GM18873 (cell line): ENCODE measurements at regions not wholly inside any gene's neighbourhood (a gene's known extent, or its start where the extent isn't known, plus 50 kb on each side); places are given as distances from the start of the nearest gene placed in this dataset.

Experiments
- ATAC-seq: cut with Tn5 transposase; IDR thresholded peaks from one replicate; pipeline ENCODE4 v1.9.1; 2021; ENCODE audit warnings: mild to moderate bottlenecking, moderate library complexity, moderate number of reproducible peaks; ENCODE audit not compliant: unreplicated experiment, low FRiP score

DNA sequence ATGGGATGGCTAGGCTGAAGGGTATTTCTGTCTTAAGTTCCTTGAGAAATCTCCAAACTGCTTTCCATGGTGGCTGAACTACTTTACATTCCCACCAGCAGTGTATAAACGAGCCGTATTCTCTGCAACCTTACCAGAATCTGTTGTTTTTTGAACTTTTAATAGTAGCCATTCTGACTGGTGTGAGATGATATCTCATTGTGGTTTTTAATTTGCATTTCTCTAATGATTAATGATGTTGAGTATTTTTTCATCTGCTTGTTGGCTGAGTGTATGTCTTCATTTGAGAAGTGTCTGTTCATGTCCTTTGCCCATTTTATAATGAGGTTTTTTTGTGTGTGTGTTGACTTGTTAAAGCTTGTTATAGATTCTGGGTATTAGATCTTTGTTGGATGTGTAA, 226.8 kb upstream of the IGFBP3 start:
- ATAC-seq = no peak

DNA sequence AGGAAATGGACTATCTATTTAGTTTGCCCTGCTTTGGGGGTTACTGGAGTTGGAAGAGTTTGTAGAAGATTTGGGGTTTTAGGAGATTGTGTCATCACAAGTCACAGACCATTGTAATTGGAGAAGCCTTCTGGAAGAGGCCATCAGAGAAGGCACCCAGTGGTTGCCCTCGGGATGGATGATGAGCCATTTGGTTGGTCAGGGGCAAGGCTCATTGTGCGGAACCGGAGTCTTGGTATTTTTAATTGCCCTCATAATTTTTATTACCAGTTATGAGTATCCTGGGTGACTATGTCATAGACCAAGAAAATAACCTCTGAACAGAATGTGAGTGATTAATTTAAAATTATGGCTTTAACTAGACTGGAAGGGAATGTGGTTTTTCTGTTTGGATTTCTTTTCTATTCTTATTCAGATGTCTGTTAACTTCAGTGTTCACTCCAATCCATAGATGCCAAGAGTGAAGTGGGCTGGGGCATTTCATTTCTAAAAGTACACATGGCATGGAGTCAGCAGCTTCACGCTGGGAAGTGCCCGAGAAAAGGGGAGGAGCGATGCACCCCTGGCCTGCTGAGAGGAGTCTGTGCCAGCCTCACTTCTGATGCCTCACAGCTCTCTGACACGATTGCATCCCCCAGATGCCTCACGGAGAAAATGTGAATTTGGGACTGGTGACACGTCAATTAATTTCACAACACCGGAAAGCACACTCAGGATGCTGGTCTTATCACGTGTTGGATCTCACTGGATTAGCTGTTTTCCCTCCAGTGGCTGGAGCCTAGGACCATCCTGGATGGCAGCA, 225.6 kb upstream of the IGFBP3 start:
- no peak for ATAC-seq

DNA sequence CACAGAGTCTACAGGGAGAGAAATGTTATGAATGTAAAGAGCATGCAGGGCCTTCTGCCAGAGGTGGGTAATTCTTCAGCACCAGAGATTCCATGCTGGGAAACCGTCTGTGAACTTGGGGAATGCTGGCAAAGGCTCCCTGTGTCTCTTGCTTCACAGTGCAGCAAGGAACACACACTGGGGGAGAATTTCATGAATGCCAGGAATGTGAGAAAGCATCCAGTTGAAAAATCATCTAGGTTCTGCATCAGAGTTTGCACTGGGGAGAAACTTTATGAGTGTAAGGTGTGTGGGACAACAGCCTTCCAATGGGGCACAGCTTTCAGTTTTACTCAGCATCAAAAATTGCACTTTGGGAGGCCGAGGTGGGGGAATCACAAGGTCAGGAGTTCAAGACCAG, 224.3 kb upstream of the IGFBP3 start:
- no peak for ATAC-seq

DNA sequence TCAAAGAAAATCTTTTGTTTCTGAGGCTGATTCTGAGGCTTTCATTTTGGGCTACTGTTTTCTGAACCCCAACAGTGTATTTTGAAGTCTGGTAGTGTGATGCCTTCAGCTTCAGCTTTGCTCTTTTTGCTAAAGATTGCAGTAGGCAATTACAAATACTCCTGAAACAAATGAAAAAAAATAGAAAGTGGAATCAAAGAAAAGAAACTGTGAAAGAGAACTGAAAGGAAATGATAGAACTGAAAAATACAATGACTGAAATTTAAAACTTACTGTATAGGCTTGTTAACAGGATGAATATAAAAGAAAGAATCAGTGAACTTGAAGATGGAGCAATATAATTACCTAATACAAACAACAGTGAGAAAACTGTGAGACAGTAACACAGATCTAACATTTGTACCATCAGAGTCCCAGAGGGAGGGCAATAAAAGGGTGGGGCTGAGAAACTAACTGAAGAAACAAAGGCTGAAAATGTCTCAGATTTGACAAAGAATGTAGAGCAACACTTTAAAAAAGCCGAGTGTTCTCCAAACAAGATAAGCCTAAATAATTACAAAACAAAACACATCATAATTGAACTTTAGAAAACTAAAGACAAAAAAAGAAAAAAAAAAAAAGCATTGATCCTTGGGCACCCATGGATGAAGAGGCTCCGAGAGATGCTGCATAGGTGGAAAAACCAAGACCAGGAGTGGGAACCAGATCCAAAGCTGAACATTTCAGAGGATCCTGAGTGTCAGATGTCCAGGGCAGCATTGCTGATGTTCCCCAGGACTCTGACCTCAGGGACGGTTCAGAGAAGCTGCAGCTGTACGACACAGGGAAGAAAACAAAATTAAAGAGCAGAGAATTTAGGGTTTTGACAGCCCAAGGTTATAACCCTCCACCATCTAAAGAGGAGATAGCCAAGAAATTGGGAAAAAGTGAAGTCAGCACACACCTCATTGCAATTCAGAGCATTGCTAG, 223.2 kb upstream of the IGFBP3 start:
- ATAC-seq = no peak

DNA sequence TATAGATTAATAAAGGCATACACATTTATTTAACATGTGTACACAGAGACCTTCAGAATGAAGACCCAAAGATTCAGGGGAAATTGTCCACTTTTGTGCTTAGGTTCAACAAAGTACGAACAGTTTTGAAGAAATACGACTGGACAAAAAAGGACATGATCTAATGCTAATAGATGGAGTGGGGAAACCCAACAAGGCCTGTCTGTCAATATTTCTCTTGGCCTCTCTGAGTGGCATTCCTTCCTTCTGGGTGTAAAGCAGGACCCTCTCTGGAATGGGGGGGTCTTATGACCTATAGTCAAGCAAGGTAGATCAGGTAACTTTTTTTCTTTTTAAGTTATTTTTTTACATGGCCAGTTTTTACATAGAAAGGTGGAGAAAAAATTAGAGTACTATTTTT, 222.3 kb upstream of the IGFBP3 start:
- no peak for ATAC-seq

DNA sequence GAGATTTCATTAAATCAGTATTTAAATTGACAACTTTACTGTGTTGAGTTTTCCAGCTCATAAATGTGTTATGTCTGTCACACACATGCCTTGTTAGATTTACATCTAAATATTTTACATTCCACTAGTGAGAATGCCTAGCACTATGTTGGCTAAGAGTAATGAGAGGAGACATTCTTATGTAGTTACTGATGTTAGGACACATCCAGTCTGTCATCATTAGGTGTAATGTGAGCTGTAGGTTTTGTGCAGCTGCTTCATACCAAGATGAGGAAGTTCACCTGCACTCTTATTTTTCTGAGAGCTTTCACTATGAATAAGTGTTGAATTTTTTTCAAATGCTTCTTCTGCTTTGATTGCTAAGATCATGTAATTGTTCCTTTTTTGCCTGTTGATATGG, 218.0 kb upstream of the IGFBP3 start:
- no peak for ATAC-seq

DNA sequence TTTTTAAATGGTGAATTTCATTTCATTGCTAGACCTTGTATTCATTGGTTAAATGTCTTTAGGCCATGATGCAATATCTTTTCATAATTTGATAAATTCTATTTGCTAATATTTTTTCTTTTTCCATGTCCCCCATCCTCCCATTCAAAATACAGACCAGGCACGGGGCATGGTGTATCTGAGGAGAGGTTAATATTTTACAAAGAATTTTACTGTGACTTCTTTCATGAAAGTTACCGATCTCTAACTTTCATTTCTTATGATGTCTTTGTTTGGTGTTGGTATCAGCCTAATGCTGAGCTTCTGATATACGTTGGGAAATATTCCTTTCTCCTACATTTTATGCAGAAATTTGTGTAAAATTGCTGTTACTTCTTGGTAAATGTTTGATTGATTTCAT, 216.7 kb upstream of the IGFBP3 start:
- ATAC-seq = no peak

DNA sequence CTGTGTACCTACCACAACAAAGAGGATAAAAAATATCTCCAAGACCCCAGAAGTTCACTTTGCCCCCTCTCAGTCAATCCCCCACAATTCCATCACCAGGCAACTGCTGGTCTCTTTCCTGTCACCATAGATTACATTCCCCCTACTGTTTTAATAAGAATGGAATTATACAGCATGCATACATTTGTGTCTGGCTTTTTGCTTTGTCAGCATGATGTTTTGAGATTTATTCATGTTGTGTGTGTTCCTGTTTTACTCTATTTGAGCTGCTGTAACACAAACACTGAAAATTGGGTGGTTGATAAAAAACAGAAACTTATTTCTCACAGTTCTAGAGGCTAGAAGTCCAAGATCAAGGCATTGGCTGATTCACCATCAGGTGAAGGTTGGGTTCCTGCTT, 214.5 kb upstream of the IGFBP3 start:
- ATAC-seq = no peak

DNA sequence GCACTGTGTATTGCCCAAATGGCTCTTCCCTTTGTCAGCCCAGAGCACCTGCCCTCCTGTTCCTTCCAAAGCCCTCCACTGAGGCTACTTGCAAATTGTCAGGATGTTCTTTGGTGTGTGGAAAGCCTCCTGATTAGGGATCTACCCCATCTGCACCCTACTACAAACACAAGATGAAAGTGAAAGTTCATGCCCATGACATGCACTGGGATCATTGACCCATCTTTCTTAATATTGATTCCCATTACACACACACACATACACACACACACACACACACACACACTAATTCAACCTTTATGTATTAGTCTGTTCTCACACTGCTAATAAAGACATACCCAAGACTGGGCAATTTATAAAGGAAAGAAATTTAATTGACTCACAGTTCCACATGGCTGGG, 213.7 kb upstream of the IGFBP3 start:
- ATAC-seq = no peak

DNA sequence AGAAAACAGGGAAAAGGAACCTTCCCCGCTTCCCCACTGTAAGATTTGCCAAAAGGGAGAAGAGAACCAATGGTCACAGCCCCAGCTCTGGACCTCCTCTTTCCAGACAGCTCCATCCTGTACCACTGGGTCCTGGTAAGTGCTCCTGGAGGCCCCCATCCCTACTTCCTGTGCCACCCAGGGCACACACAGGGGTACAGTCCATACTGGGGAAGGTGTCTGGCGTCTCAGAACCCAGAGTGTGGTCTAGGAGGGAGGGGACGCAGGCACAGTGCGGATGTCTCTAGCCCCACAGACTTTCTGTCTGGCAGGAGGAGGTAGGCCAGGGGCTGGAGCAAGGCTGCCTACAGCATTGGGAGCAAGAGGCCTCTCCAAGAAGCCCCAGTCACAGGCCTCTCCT, 213.3 kb upstream of the IGFBP3 start:
- ATAC-seq = no peak

DNA sequence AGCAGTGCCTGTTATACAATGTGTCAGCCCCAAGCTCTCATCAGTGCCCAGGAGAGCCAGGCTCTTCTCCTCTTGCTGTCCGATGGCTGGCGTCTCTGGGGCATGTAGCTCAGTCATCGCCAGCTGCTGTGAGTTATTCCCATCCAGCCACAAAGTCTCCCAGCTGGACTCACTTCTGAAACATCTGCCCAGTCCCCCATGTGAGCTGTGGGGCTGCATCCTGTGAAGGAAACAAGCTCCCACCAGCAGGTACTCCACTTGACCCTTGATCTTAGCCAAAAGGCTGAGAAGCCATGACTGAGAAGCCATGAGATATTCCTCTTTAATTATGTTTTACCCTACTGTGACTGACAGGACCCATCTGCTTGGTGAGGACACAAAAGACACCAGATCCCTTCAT, 212.7 kb upstream of the IGFBP3 start:
- no peak for ATAC-seq

DNA sequence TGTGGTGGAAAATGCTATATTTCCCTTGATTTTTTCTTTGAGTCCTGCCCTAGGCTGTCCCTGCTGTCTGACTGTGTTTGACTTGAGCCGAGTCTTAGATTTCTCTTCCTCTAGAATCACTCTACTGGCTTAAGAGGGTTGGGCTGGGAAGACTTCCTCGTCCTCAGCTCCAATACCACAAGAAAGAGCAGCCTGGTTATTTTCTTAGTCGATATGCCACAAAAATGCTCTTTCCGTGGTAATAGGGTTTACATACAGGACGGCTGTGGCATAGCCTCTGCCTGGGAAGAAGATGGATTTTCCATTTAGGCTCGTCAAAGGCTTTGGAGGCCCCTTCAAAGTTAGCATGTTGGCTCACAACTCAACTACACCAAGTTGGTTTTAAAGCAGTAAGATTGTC, 212.0 kb upstream of the IGFBP3 start:
- ATAC-seq = no peak

DNA sequence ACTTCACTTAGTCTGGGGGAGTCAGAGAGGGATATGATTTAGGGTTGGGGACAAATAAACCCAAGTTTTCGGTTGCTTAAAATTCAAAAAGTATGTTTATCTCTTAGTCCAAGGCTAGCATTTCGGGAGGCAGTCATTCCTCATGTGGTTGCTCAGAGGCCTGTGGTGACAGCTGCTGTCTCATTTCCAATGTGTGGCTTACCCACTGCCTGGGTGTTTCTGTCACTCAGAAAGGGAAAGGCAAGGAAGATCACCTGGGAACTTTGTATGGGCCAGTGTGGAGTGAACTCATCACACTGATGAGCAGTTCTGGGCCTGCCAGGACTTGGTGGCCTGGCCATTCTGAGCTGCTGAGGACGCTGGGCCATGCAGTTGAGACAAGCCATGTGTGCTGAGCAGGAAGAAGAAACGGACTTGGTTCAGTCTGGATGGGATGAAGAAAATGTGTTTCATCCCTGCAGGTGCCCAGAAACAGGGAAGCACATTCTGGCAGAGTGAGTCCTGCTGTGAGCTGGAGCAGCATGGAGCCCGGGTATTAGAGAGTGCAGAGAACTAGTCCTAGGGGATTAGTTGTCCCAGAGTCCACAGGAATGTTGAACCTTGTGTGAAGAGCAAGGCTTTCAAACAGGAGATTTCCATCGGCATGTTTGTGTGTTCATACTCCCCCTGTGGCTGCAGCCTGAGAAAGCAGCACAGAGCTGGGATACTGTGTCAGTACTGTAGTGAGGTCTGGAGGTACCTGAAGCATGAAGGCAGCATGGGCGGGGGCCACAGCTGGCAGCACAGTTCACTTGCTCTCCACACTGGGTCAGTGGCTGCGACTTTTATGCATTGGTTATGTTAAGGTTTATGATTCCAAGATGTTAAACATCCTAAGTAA, 211.1 kb upstream of the IGFBP3 start:
- no peak for ATAC-seq

DNA sequence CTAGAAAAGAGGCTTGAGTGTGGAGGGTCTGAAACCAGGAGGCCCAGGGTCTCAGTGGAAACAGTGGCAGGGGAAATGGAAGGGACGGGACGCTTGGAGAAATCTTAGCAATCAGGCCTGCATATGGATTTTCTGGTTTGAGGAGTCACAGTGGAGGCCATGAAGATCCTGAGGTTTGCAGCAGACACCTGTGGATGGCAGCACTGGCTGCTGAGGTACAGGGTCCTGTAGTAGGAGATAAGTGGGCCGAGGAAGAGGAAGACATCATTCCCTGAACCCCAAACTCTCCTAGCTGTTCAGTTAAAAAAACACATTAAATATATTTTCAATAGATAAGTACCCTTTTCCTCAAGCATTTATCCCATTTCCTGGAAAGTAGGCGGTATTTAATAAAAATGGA, 208.8 kb upstream of the IGFBP3 start:
- ATAC-seq = no peak

DNA sequence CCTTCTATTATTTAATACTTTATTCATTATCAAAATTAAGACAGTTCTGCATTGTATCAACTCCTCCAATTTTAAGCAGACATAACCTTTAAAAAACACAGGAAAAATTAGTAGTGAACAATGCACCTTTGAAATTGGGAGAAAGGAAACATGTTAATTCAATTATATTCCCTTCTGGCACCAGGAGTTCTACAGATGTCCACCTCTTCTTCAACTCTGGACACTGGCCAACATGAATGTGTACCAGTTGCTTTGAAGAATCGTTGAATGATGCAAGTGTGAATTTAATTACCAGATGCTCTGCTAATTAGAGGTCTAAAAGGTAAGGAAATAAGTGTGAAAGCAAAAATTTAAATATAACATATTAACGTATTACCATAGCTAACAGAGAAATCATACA, 206.7 kb upstream of the IGFBP3 start:
- ATAC-seq = no peak

DNA sequence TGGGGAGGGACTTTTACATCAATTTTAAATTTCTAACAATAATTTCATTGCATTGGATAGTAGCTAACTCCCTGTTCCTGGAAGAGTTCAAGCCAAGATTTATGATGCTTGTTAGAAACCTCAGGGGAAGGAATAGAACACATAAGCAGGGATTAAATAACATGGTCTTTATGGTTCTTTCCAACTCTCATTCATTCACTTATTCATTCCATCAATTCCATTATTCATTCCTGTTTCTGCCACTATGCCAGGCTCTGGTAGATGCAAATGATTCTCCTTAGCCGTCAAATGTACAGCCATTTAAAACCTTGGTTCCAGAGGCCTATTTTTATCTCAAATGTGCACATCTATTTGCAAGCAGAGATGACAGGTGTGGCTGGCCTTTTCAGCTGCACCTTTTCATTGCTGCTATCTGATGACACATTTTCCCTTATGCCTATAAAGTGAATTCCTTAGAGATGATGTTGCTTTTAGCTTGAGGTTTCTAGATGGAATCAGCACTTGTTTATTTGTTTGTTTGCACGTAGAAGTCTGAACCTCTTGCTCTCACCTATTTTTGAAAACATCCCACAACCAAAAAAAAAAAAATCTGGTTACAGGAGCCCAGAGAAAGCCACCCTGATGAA, 205.7 kb upstream of the IGFBP3 start:
- ATAC-seq = no peak

DNA sequence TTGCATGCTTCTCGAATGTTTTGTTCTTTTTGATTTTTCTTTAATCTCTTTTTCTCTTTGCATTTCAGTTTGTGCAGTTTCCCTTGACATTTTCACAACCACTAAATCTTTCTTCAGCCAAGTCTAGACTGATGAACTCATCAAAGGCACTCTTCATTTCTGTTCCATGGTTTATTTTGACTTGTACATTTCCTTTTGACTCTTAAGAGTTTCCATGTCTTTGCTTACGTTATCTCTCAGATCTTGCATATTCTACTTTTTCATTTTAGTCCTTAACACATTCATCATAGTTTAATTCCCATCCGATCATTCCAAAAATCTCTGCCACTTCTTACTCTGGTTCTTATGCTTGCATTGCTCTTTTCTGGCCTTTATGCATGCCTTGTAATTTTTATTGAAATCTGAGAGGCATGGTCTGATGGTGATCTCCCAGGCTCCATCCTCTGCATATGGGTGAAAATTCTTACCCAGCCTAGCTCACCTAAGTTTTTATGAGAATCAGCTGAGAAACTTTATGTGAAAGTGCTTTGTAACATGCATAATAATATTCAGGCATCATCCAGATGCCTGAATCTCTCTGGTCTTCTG, 202.8 kb upstream of the IGFBP3 start:
- no peak for ATAC-seq

DNA sequence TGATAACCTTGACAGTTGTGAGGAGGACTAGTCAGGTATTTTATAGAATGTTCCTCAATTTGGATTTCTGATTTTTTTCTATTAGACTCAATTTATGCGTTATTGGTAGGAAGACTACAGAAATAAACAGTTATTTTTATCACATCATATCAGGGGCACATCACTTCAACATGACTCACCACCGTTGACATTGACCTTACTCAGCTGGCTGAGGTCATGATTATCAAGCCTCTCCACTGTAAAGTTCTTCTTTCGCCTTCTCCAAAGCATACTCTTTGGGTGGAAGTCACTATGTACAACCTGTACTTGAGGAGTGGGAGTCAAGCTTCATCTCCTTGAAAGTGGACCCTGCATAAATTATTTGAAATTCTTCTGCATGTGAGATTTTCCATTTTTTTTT, 194.3 kb upstream of the IGFBP3 start:
- ATAC-seq = no peak

DNA sequence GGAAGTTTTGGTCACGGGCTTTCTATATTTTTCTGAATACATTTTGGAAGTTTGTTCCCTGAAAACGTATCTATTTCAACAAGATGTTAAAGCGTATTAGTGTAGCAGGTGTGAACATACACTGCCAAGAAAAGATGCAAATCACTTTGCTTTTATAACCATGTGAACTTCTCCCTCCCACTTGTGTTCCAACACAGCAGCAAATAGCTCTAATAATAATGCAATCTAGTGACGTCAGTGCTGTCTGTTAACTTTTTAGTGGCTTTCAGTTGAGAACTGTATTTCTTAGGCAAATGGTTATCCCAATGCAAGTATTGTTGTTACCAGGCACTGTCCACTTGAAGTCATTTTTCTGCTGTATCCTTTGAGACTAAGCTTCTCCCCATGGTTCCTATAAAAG, 188.4 kb upstream of the IGFBP3 start:
- ATAC-seq = no peak

DNA sequence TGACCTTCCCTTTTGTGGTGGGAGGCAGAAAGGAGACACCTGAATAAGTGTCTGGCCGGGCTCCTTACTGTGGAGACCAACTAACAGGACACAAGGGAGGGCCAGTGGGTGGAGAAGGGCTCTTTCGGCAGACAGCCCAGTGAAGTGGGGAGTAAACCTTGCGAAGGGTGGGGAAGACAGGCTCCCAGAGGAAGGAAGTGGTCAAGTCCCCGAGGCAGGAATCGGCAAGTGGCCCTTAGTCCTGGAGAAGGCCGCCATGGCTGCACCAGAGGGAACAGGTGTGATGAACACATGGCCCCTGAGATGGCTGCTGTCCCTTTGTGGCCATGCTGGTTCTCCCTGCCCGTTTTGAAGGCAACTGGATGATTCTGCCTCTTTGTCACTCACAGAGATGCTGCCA, 187.2 kb upstream of the IGFBP3 start:
- no peak for ATAC-seq
